GM10248 (cell line): ENCODE measurements at regions not wholly inside any gene's neighbourhood (a gene's known extent, or its start where the extent isn't known, plus 50 kb on each side); places are given as distances from the start of the nearest gene placed in this dataset.
"Not testable (repeated sequence)": the region's sequence is repeated elsewhere in the genome, so short reads cannot be mapped to it uniquely, and the experiment has no call there.

Experiments used
- CTCF ChIA-PET: fragments of 300-600 bp; sonication (Branson Sonifier 250); formaldehyde crosslinking; extraction: SDS; loops from one replicate; lab custom pipeline; 2021; ENCODE audit warnings: antibody characterized with exemption; lab: Yijun Ruan, JAX
- POLR2A ChIA-PET: fragments of 350-650 bp; sonication (Branson Sonifier 250); formaldehyde crosslinking; extraction: SDS; loops from one replicate; lab custom pipeline; 2020; ENCODE audit warnings: antibody characterized with exemption; lab: Yijun Ruan, JAX
- DNase-seq: peaks from one replicate; pipeline ENCODE4 v3.0.0; 2012; ENCODE audit errors: extremely low spot score
- TF ChIP-seq, protein P1 (sequence below): IDR thresholded peaks from 2 replicates; pipeline ENCODE4 v1.5.1; 2012; ENCODE audit warnings: mild to moderate bottlenecking, low read depth; ENCODE audit errors: extremely low read depth, missing control alignments, control extremely low read depth

DNA sequence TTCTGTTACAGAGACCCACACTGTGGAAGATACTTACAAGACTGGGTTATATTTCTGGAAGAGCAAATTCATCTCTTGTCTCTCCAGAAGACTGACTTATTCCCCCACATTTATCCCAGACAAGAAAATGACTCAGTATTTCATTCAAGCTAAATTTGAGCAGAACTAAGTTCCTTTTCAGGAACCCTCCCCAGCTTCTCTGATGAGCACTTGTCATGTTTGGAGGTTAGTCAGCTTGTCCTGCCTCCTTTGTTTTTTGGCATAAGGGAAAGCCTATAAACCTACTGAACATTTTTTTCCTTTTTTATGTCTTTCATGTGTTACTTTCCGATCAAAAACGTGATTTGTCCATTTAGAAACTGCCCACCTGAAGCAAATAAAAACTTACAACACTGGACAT is 198.0 kb downstream of the C16orf95 start:
- ChIA-PET POLR2A (no interaction called here), CTCF (no interaction called here)
- TF ChIP-seq, protein P1, sequence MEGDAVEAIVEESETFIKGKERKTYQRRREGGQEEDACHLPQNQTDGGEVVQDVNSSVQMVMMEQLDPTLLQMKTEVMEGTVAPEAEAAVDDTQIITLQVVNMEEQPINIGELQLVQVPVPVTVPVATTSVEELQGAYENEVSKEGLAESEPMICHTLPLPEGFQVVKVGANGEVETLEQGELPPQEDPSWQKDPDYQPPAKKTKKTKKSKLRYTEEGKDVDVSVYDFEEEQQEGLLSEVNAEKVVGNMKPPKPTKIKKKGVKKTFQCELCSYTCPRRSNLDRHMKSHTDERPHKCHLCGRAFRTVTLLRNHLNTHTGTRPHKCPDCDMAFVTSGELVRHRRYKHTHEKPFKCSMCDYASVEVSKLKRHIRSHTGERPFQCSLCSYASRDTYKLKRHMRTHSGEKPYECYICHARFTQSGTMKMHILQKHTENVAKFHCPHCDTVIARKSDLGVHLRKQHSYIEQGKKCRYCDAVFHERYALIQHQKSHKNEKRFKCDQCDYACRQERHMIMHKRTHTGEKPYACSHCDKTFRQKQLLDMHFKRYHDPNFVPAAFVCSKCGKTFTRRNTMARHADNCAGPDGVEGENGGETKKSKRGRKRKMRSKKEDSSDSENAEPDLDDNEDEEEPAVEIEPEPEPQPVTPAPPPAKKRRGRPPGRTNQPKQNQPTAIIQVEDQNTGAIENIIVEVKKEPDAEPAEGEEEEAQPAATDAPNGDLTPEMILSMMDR: no peak
- no peak for DNase-seq

DNA sequence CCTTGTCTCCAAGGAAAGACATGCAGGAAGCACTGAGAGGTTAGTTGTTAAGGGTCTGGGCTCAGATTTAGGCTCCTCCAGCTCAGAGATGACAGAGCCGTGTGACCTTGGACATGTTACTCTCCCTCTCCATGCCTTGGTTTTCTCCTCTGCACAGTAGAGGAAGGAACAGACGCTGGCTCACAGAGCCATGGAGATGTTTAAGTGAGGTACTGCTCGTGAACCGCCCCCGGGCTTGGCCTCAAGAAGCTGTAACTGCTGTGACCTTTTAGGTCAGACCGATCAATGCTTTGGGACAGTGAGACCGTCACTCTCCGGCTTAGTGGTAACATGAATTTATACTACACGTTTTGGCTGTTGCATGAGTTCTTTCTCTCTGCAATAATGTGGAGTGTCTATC is 197.4 kb downstream of the C16orf95 start:
- TF ChIP-seq, protein P1: no peak
- CTCF ChIA-PET: no interaction called here
- DNase-seq: no peak
- POLR2A ChIA-PET: no interaction called here

- CTCF ChIA-PET: interaction anchor here (1.2 to 1.8 kb wide), 2 partner anchors 15 to 19 kb away, joined by 3 to 5 read pairs; no protein-coding TSS in a partner anchor
- TF ChIP-seq, protein P1: no peak
- POLR2A ChIA-PET: no interaction called here
- DNase-seq: no peak
Observed at GRCh38 chr16:87121816-87122215, 195.4 kb downstream of the C16orf95 start.

GRCh38 chr16:87123356-87124001 is 193.7 kb downstream of the C16orf95 start:
- ChIA-PET CTCF (no interaction called here), POLR2A (no interaction called here)
- TF ChIP-seq, protein P1: no peak
- DNase-seq: no peak

DNA sequence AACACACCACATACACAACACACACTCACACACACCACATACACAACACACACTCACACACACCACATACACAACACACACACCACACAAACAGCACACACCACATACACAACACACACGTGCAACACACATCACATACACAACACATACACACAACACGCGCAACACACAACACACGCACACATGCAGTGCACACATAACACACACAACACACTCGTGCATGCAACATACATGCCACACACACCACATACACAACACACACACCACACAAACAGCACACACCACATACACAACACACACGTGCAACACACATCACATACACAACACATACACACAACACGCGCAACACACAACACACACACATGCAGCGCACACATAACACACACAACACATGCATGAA is 192.8 kb downstream of the C16orf95 start:
- POLR2A ChIA-PET, CTCF ChIA-PET, DNase-seq: not testable (repeated sequence)

GRCh38 chr16:87125206-87126155 is 191.7 kb downstream of the C16orf95 start:
- ChIA-PET CTCF (no interaction called here), POLR2A (no interaction called here)
- no peak for DNase-seq
- TF ChIP-seq, protein P1: no peak
